HG02571 (cell line): ENCODE measurements at regions not wholly inside any gene's neighbourhood (a gene's known extent, or its start where the extent isn't known, plus 50 kb on each side); places are given as distances from the start of the nearest gene placed in this dataset.
A peak's percentile ranks its signal among the peaks of the same experiment; 100 is the strongest.
"Not testable (repeated sequence)": the region's sequence is repeated elsewhere in the genome, so short reads cannot be mapped to it uniquely, and the experiment has no call there.

ENCODE experiments used
- ATAC-seq: cut with Tn5 transposase; IDR thresholded peaks from one replicate; pipeline ENCODE4 v1.9.1; 2021; ENCODE audit warnings: mild to moderate bottlenecking, moderate library complexity; ENCODE audit not compliant: unreplicated experiment

DNA sequence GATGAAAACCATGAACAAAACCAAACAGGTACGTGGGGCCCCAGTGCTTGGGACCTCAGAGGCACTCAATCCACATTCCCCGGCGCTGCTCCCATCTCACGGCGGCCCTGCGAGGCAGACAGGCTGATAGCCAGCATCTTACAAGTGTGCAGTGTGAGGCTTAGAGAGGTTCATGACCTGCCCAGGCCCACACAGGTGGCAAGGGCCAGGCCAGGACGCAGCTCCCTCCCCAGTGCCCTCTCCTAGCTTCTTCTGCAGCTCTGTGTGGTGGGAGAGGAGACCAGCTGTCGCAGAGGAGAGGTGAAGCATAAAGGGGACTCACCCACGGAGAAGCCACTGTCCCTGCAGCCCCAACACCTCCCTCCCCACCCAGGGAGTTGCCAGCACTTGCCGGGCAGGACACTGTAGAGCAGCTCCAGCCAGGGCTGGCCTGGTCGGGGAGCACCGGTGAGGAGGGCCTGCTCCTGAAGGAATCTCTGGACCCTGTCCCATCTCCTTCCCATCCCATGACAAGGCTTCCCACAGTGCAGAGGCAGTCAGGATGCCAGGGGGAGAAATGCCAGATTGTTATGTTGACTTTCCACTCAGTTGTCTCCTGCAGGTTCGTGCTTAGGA lies 92.4 kb upstream of the TMEM45B start:
- ATAC-seq, result no peak

DNA sequence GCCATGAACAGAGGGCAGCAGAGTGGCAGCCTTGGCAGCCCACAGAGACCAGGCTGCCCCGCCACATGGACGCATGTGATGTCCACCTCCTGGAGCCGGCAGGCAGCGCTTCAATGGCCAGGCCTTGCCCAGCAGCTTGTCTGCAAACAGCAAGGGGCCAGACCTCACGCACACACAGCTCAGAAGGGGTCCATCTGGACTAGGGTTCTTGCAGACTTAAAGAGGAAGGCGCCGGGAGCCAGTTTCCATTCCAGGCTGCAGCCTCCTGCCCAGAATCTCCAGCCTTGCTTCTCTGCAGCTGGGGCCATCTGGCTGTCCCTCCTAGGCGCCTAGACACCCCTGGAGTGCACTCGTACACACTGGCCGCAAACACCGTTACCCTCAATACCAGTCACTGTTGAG lies 91.9 kb upstream of the TMEM45B start:
- no peak for ATAC-seq

DNA sequence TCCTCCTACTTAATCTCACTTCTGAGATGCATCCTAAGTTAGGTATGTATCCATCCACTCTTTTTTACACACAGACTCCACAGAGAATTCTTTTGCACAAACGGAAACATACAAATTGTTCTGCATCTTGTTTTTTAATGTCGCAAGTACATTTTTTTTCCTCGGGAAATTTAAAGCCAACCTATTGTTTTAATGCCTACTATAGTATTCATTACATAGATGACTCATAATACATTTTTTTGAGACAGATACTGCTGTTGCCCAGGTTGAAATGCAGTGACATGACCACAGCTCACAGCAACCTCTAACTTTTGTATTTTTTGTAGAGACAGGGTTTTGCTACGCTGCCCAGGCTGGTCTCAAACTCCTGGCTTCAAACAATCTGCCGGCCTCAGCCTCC lies 90.8 kb upstream of the TMEM45B start:
- ATAC-seq, result no peak

DNA sequence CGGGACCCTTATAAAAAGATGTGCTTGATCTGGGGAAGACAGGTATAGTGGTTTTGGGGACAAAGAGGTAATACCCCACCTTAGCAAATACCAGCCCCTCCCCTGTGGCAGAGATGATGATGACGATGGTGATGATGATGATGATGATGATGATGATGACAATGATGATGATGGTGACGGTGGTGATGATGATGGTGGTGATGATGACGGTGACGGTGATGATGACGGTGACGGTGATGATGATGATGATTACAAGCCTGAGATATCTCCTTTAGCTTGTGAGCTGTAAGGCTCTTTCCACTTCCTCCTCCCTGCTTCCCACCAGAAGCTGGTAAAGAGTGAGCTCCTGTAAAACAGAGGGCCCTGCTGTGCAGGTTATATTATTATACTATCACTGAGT lies 89.5 kb upstream of the TMEM45B start:
- no peak for ATAC-seq

DNA sequence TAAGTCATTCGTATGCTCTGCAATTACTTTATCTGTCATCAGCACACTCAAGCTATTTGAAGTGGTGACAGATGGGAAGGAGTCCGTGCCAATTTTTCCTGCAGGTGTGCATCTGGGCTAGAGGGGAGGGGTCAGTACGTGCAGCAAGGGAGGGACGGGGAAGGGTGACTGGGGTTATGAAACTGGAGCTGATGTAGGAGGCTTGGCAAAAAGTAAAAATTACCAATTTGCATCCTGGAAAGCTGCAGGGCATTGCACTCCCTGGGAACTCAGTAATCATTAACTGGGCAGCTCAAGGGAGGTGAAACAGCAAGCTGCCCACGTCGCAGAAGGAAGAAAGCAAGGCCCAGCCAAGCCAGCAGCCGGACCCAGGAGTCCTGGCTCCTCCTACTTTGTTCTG lies 87.1 kb upstream of the TMEM45B start:
- no peak for ATAC-seq

DNA sequence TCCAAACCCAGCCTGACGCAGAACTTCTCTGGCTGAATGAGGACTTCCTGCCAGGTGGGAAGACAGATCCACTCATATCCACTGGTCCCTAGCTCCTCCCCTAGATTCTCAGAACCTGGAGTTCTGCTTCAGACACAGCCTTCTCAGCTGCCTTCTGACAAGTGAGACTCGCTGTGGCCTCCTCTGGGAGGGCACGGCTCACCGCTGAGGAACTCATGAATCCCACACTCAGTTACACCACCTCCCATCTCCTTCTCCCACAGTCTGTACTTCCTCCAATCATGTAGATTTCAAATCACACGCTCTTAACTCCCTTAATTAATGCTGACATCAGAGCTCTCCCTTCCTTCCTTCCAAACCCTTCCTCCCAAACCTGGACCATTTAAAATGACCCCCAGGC lies 86.4 kb upstream of the TMEM45B start:
- ATAC-seq, result no peak

DNA sequence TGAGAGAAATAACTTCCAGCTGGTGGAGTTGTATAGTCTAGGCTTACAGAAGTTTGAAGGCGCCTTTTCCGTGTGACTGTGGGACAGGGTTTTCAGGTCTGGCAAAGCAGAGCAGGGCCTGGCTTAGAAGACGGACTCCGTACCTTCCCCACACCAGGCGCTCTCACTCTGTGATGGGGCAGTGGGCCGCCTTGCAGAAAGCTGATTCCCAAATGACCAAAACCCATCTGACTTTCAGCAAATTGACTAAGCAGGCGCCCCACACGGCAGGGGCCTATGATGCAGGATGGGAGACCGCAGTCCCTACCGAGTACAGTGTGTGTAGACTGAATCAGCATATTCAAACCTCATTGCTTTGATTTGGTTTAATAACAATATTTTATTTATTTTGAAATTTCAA lies 85.8 kb upstream of the TMEM45B start:
- no peak for ATAC-seq

DNA sequence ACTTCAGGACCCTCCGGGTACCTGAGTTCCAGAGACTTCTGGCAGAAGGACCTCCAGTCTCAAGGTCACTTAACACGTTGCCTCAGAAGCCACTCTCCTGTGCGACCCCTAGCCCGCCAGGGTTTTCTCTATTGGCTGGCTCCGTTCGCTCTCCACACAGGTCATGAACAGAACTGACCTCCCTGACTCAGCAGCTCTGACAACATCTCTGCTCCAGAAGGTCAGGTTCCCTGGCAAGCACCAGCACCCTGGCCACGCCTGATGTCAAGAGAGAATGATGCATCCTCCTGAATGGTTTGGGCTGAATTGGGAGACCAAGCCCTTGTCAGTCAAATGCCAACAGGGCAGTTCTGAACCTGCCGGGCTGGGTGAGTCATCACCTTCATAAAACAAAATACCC lies 84.3 kb upstream of the TMEM45B start:
- ATAC-seq, result no peak

DNA sequence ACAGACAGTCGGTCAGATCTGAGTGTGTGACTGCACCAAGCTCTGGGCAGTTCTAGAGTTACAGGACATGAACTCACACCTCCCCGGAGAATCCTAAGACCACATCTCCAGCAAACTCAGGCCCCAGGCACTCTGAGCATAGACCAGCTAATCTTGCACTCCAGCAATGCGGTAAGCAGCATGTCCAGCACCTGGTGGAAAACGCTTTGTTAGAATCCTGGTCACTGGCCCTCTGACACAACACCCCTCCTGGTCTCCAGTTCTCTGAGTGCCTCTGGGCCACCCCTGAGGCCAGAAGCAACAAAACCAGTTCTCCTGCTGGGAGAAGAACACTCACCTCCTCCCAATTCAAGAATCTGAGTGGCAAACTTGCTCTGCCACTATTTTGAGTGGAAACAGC lies 82.7 kb upstream of the TMEM45B start:
- no peak for ATAC-seq

DNA sequence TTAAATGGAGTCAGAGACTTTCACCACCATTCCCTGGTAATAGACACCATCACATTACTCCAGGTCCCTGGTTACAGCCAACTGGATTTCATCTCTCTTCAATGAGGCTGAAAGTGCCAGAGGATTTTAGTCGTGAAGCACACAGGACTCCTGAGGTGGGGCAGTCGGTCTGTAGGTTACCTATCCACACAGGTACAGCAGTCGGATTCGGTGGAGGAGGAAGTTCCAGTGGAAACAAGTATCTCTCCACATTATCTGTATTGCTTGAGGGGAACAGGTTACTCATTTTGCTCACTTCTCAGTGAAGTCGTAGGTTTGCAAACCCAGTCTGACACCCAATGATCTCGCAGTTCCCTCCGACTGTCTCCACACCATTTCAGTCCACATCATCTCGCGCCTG lies 82.3 kb upstream of the TMEM45B start:
- no peak for ATAC-seq

DNA sequence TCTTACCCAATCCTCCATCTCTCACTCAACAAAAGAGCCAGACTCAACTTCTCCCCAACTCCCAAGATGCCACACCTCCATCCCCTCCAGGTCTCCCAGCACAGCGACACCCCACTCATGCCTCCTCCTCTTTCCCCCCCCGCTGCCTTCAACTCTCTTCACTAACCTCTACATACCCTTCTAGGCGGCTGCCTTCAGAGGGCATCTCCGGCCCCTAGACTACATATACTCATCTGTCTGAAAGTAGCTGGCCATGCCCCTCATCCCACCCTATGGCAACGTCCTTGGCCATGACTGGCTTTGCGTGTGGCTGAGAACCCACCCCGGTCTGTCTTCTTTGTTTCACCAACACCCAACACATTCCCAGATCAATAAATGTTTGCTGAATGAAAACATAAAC lies 81.7 kb upstream of the TMEM45B start:
- ATAC-seq, result no peak

DNA sequence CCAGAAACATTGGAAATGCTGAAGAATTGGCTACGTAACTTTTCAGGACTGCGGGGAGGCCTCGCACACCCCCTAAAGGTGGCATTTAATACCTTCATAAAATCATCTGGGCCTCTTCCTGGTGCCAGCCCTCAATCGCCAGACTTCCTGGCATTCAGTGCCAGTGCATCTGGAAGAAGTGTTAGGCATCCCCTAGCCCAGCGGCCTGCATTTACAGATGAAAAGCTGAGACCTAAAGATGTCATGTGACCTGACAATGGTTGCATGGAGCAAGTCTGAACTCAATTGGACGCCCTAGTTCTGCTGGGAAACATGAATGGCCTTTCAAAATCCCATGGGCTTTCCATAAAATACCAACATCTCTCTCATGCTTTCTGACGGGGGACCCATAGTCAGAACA lies 81.0 kb upstream of the TMEM45B start:
- no peak for ATAC-seq

DNA sequence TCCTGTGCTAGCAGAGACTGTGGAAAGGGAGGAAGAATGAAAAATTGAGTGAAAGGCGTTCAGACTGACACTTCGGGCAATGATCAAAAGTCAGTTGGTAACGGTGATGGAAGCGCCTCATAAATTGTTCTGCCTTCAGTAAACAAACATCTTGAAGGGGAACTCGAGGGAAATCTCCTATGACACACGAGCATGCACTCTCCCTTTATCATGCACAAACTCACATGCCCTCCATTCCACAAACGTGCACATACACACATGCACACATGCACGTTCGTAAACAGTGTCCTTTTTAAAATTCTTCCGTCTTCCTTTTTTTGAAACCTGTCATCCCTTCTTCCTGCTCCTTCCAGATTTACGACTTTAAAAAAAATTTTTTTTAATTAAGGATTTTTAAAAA lies 77.8 kb upstream of the TMEM45B start:
- ATAC-seq, result no peak

DNA sequence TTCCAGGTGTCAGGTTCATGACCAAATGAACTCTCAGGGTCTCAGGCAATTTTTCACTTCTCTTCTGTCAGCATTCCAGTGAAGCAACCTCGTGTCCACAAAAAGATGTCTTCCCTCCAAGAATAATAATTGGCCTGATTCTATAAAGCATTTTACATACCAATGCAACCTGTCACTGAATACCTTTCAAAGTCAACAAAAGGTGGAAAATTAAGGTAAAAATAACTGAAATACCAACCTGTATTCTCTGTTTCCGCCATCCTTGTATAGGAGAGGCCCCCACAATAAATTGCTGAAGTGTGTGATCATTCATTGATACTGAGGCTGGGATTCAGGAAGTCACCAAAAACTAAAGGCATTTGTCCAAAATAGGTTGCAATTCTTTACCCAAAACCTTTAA lies 77.4 kb upstream of the TMEM45B start:
- no peak for ATAC-seq

DNA sequence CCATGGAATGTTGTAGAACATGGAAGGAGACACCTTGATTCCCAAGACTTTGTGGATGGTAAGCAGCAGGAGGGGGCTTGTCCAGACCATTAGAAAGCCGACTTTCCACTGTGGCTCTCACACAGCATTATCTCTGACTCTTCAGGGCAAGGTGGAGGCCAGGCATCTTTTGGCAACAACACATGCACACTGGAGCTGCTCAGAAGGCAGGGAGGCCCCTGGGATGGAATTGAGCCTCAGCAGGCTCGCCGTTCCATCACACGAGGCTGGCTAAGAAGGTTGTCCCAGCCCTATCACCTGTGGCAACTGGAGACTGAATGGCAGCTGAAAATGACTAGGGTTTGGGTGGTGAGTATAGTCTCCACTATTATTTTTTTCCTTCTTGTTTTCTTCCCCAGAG lies 76.3 kb upstream of the TMEM45B start:
- ATAC-seq, result no peak

DNA sequence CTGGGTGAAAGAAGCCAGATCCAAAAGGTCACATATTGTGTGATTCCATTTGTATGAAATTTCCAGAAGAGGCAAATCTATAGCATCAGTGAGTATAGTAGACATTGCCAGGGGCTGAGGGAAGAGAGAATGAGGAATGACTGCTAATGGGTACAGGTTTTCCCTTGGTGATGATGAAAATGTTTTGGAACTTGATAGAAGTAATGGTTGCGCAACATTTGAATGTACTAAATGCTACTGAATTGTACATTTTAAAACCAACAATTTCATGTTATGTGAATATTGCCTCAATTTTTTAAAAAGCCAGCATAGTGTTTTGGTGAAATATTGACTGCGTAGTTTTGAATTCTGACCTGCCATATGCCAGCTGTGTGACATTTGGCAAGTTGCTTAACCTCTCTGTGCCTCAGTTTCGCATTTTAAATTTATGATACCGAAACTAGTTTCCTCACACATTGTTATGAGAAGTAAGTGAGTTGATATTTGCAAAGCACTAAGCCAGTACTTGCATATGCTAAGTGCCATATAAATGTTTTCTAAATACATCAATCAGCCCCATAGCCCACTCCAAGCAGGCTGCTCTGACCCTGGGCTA lies 75.4 kb upstream of the TMEM45B start:
- ATAC-seq, result no peak

DNA sequence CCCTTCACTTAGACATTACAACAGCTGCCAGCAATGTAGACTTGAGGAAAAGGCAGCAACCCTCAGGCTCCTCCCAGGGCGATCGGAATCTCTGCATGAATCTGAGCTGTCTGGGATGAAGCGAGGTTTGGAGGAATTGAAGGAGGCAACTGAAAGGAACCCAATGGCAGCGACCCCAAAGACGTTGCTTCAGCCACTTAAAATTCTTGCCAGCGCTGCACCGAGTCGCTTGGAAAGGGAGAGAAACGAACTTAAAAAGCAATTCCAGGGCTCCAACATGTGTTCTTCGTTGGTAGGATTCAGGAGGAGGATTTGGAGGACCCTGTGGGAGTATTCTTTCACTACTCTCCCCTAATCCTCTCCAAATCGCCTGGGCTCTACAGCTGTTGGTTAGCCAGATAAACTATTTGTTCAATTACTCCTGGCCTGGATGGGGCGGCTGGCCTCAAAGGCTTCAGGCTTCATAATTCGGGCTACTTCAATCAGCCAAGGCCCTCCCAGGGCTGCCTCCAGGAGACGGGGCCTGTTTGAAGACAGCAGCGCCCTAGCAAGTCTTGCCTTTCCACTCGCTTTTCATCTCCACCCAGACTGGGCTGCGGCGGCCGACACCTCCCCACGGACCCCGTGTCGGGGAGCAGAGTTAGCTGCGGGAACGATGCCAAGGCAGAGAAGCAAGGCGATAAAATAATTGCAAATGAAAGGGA lies 72.4 kb upstream of the TMEM45B start:
- ATAC-seq, result no peak

DNA sequence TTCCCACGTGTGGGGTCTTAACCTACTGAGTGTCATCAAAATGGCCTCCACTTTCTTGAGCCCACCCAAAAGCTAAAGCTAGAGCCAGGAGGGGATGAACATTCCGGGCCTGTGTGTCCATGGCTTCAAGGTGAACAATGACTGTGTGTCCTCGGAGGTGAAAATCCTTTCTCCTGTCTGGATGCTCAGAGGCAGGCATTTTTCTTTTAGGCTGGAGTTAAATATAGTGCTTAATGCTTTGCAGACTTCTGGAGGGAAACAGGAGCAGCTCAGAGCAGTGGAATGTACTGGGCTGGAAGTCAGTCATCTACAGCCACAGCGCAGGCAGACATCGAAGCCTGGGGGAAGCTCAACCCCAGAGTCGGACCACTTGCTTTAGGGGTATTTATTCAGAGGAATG lies 68.6 kb upstream of the TMEM45B start:
- ATAC-seq, result no peak

DNA sequence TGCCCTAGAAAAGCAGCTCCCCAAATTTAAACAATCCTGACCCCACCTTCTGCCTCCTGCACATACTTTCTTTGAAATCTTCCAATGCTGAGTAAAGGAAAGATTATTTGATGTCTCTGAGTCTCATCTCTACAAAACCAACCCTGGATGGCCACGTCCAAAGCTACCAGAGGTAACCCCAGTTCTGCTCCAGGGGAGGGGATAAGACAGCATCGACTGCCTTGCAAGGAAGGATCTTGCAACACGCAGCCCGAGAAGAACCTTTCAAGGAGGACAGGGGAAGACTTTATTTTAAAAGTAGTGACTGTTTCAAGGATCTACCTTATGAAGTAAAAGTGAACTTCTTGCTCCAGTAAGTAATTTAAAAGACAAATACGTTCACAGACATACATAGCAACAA lies 66.5 kb upstream of the TMEM45B start:
- no peak for ATAC-seq

DNA sequence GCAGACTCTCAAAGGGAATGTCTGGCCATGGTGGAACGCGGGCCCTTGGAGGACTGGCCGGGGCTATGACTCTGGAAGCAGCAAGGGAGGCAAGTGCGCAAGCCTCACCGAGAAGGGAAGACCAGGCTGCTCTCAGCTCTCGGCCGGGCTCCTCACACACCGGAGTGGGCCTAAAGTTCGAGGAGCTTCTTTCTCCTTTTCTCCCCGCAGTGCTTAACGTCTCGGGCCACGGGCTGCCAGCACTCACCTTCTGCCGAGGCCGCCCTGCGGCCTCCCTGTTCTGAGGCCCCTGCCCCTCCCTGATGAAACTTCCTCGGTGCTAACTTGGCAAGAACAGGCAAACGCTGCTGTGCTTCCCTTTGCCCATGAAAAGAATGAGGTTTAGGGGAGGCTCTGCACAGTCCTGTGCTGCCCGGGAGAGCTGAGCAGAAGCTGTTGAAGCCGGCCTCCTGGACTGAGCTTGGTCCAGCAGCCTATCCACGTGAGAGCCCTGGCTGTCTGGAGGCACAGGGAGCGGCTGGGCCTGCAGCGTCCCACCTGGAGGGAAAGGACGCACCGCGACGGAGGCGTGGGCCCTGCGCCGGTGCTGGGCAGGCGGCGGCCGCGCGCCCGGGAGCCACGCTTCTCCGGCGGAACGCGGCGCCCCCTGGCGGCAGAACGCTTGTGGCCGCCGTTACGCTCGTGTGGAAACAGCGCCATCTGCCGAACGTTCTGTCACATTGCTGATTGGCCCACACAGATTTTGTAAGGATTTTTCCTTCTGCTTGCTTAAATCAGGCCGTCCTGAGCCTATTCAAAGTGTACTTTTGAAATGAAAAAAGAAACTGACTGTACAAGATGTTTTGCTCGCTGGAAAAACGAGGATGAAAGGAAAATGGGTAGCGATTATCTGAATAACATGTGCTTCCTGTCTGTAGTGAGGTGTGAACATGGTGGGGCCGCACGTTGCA lies 65.0 kb upstream of the TMEM45B start:
- ATAC-seq, result peak; percentile 87

DNA sequence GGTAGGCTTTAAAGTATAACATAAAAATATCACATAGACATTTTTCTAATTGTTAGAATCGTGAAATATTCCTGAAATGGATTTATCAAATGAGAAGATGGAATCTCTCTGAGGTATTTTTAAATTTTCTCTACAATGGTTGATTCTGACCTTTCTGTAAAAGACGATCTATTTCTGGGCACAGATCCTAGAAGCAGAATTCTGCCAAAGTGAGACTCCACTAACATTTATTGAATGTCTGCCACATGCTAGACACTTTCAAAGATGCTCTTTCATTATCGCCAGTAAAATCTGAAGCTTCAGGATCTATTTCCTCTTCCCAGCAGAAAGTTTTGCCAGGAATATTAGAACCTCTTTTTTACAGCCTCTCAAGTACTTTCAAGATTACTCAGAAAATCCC lies 64.1 kb upstream of the TMEM45B start:
- ATAC-seq, result no peak

DNA sequence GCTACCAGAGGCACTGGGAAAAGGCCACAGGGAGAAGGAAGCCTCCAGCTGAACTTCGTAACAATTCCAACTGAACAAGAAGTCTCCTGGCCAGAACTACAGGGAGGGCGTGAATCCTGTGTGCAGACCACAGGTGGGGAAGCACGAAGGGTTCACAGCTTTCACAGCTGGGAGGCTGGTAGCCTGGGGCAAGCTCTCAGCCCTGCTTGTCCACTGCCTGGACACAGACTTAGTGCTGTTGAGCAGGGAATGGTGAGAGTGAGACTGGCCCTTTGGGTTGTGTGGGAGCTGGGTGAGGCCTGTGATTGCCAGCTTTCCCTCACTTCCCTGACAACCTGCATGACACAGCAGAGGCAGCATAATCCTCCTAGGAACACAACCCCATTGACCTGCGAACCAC lies 52.1 kb upstream of the TMEM45B start:
- ATAC-seq, result not testable (repeated sequence)
